H9 (cell line): ENCODE measurements at regions not wholly inside any gene's neighbourhood (a gene's known extent, or its start where the extent isn't known, plus 50 kb on each side); places are given as distances from the start of the nearest gene placed in this dataset.
A peak's percentile ranks its signal among the peaks of the same experiment; 100 is the strongest.

ENCODE experiments used
- DNase-seq: peaks from one replicate; pipeline ENCODE4 v3.0.0-alpha.2; 2017
- H2AFZ ChIP-seq: one replicate; pipeline ENCODE4 v1.6.1; 2013; ENCODE audit warnings: mild to moderate bottlenecking, low read length, control low read depth, moderate library complexity
- H2AK5ac ChIP-seq: 2 replicates; pipeline ENCODE4 v1.6.1; 2013; ENCODE audit warnings: low read length, control low read depth, mixed read lengths; ENCODE audit not compliant: insufficient read length
- H2BK120ac ChIP-seq: one replicate; pipeline ENCODE4 v1.6.1; 2013; ENCODE audit warnings: low read depth, mild to moderate bottlenecking, low read length, control low read depth, inconsistent platforms; ENCODE audit not compliant: poor library complexity, severe bottlenecking
- H2BK12ac ChIP-seq: 2 replicates; pipeline ENCODE4 v1.6.1; 2013; ENCODE audit warnings: low read length, control low read depth, mixed read lengths, low read depth; ENCODE audit not compliant: insufficient read length
- H2BK15ac ChIP-seq: 2 replicates; pipeline ENCODE4 v1.6.1; 2013; ENCODE audit warnings: low read depth, low read length, control low read depth
- H2BK20ac ChIP-seq: one replicate; pipeline ENCODE4 v1.6.1; 2013; ENCODE audit warnings: low read depth, mild to moderate bottlenecking, low read length, control low read depth, inconsistent platforms; ENCODE audit not compliant: poor library complexity, severe bottlenecking
- H2BK5ac ChIP-seq: 2 replicates; pipeline ENCODE4 v1.6.1; 2013; ENCODE audit warnings: low read length, control low read depth, mixed read lengths; ENCODE audit not compliant: insufficient read length
- H3K14ac ChIP-seq: 2 replicates; pipeline ENCODE4 v1.6.1; 2013; ENCODE audit warnings: low read length, control low read depth; ENCODE audit not compliant: insufficient read depth
- H3K18ac ChIP-seq: 2 replicates; pipeline ENCODE4 v1.6.1; 2013; ENCODE audit warnings: low read depth, mild to moderate bottlenecking, mixed read lengths, low read length, control low read depth; ENCODE audit not compliant: insufficient read length
- H3K23ac ChIP-seq: 2 replicates; pipeline ENCODE4 v1.6.1; 2013; ENCODE audit warnings: low read length, control low read depth, mixed read lengths, low read depth; ENCODE audit not compliant: insufficient read length
- H3K23me2 ChIP-seq: 2 replicates; pipeline ENCODE4 v1.6.1; 2013; ENCODE audit warnings: low read depth, mild to moderate bottlenecking, mixed read lengths, low read length, control low read depth; ENCODE audit not compliant: insufficient read length, poor library complexity, severe bottlenecking
- H3K27ac ChIP-seq: 2 replicates; pipeline ENCODE4 v1.5.1; 2013; ENCODE audit warnings: low read length, control low read depth, mixed read lengths, low read depth; ENCODE audit not compliant: insufficient read length
- H3K27me3 ChIP-seq: 2 replicates; pipeline ENCODE4 v1.6.1; 2013; ENCODE audit warnings: low read length, control low read depth, inconsistent platforms; ENCODE audit not compliant: insufficient read depth
- H3K4ac ChIP-seq: 2 replicates; pipeline ENCODE4 v1.6.1; 2013; ENCODE audit warnings: low read depth, mild to moderate bottlenecking, control low read depth, inconsistent platforms, low read length, moderate library complexity
- H3K4me1 ChIP-seq: 2 replicates; pipeline ENCODE4 v1.6.1; 2013; ENCODE audit warnings: low read length, control low read depth, inconsistent platforms; ENCODE audit not compliant: insufficient read depth
- H3K4me2 ChIP-seq: 2 replicates; pipeline ENCODE4 v1.6.1; 2013; ENCODE audit warnings: low read length, control low read depth, mixed read lengths; ENCODE audit not compliant: insufficient read length, insufficient read depth
- H3K56ac ChIP-seq: 2 replicates; pipeline ENCODE4 v1.6.1; 2013; ENCODE audit warnings: low read depth, mild to moderate bottlenecking, mixed read lengths, low read length, control low read depth; ENCODE audit not compliant: insufficient read length
- H3K79me1 ChIP-seq: 2 replicates; pipeline ENCODE4 v1.6.1; 2013; ENCODE audit warnings: low read depth, mild to moderate bottlenecking, moderate library complexity, low read length, control low read depth, inconsistent platforms; ENCODE audit not compliant: insufficient read depth, poor library complexity, severe bottlenecking
- H3K79me2 ChIP-seq: 2 replicates; pipeline ENCODE4 v1.6.1; 2013; ENCODE audit warnings: low read length, control low read depth, inconsistent platforms; ENCODE audit not compliant: insufficient read depth
- H3K9ac ChIP-seq: 2 replicates; pipeline ENCODE4 v1.6.1; 2013; ENCODE audit warnings: low read length, control low read depth, mixed read lengths; ENCODE audit not compliant: insufficient read length; ENCODE audit errors: extremely low read depth
- H3K9me3 ChIP-seq: one replicate; pipeline ENCODE4 v1.6.1; 2013; ENCODE audit warnings: low read depth, low read length, inconsistent platforms; ENCODE audit not compliant: control insufficient read depth
- H3T11ph ChIP-seq: one replicate; pipeline ENCODE4 v1.6.1; 2013; ENCODE audit warnings: mild to moderate bottlenecking, low read length, control low read depth, inconsistent platforms
- H4K20me1 ChIP-seq: one replicate; pipeline ENCODE4 v1.6.1; 2013; ENCODE audit not compliant: control insufficient read depth, insufficient read length, insufficient read depth
- H4K5ac ChIP-seq: 2 replicates; pipeline ENCODE4 v1.6.1; 2013; ENCODE audit warnings: low read depth, mild to moderate bottlenecking, mixed read lengths, low read length, control low read depth; ENCODE audit not compliant: insufficient read length
- H4K8ac ChIP-seq: replicated peaks from 2 replicates; pipeline ENCODE4 v1.6.1; 2013; ENCODE audit warnings: low read length, control low read depth, mixed read lengths, low read depth; ENCODE audit not compliant: insufficient read length
- H4K91ac ChIP-seq: 2 replicates; pipeline ENCODE4 v1.6.1; 2013; ENCODE audit warnings: low read depth, mild to moderate bottlenecking, moderate library complexity, mixed read lengths, low read length, control low read depth; ENCODE audit not compliant: insufficient read length
- H3K27ac Mint-ChIP-seq, 3 experiments: 2 replicates in 2 of 3; 3 replicates in 1 of 3; pipeline ENCODE4 v1.8.0; 2020 to 2021; ENCODE audit warnings: mixed read lengths in 3 of 3, mild to moderate bottlenecking in 1 of 3, moderate library complexity in 1 of 3
- H3K27me3 Mint-ChIP-seq: 2 replicates; pipeline ENCODE4 v1.8.0; 2021; ENCODE audit warnings: low read depth, mild to moderate bottlenecking, moderate library complexity, mixed read lengths
- H3K36me3 Mint-ChIP-seq, 3 experiments: 2 replicates in 2 of 3; 3 replicates in 1 of 3; pipeline ENCODE4 v1.8.0; 2020 to 2021; ENCODE audit warnings: low read depth in 3 of 3, mixed read lengths in 3 of 3; ENCODE audit not compliant: insufficient read depth in 1 of 3
- H3K4me1 Mint-ChIP-seq, 2 experiments: 2 replicates each; pipeline ENCODE4 v1.8.0; 2020; ENCODE audit warnings: mixed read lengths in 2 of 2
- H3K4me3 Mint-ChIP-seq, 2 experiments: 2 replicates in 1 of 2; 3 replicates in 1 of 2; pipeline ENCODE4 v1.8.0; 2020 to 2021; ENCODE audit warnings: mild to moderate bottlenecking in 2 of 2, mixed read lengths in 2 of 2, moderate library complexity in 1 of 2
- H3K9me3 Mint-ChIP-seq, 2 experiments: 2 replicates in 1 of 2; 3 replicates in 1 of 2; pipeline ENCODE4 v1.8.0; 2020; ENCODE audit warnings: mild to moderate bottlenecking in 2 of 2, mixed read lengths in 2 of 2, moderate library complexity in 1 of 2
- WGBS: extraction: QIAGEN DNeasy Blood & Tissue Kit; methylation state at CpG from one replicate; pipeline ENCODE4 v1.1.7; 2013; ENCODE audit warnings: missing lambda C conversion rate, low lambda C conversion rate, mixed read lengths; ENCODE audit not compliant: insufficient read length; ENCODE audit errors: extremely low coverage; 5-methylcytosine and 5-hydroxymethylcytosine counted together
- TF ChIP-seq, protein P1 (sequence below): fragments of 200-600 bp; sonication (generic); conservative IDR thresholded peaks from 3 replicates; pipeline ENCODE4 v1.8.0; 2021; ENCODE audit warnings: antibody characterized with exemption, mild to moderate bottlenecking

- WGBS = no CpG with 5 or more reads among the region's 3 CpGs
- H4K5ac ChIP-seq = no peak overlapping the region
- no peak overlapping the region for H3K56ac ChIP-seq
- no peak overlapping the region for H2BK20ac ChIP-seq
- H3K9ac ChIP-seq = no peak overlapping the region
- no peak overlapping the region for H2AK5ac ChIP-seq
- no peak overlapping the region for H2AFZ ChIP-seq
- no peaks in the 10 kb centered on the region for H3K9me3 ChIP-seq
- no peaks in the 10 kb centered on the region for H3K27me3 ChIP-seq
- TF ChIP-seq, protein P1, sequence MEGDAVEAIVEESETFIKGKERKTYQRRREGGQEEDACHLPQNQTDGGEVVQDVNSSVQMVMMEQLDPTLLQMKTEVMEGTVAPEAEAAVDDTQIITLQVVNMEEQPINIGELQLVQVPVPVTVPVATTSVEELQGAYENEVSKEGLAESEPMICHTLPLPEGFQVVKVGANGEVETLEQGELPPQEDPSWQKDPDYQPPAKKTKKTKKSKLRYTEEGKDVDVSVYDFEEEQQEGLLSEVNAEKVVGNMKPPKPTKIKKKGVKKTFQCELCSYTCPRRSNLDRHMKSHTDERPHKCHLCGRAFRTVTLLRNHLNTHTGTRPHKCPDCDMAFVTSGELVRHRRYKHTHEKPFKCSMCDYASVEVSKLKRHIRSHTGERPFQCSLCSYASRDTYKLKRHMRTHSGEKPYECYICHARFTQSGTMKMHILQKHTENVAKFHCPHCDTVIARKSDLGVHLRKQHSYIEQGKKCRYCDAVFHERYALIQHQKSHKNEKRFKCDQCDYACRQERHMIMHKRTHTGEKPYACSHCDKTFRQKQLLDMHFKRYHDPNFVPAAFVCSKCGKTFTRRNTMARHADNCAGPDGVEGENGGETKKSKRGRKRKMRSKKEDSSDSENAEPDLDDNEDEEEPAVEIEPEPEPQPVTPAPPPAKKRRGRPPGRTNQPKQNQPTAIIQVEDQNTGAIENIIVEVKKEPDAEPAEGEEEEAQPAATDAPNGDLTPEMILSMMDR = no peak
- H3K27ac ChIP-seq = no peak overlapping the region
- no peak overlapping the region for H4K8ac ChIP-seq
- no peak overlapping the region for H2BK12ac ChIP-seq
- Mint-ChIP-seq H3K9me3 (no peaks in the 10 kb centered on the region), H3K27ac (peak overlapping the region in 1 of 3 experiments; percentile 58; a peak in 1 of 7 replicates), H3K27me3 (no peaks in the 10 kb centered on the region; the same call in 1 of the 2 replicates), H3K36me3 (no peaks in the 10 kb centered on the region), H3K4me3 (no peak overlapping the region), H3K4me1 (peaks cover 3 to 6% of the 10 kb centered on the region in 2 experiments)
- no peak overlapping the region for H2BK5ac ChIP-seq
- H3K14ac ChIP-seq = no peak overlapping the region
- H4K91ac ChIP-seq = no peak overlapping the region
- no peaks in the 10 kb centered on the region for H3K23me2 ChIP-seq
- H3T11ph ChIP-seq = no peak overlapping the region
- H3K4ac ChIP-seq = no peak overlapping the region
- H3K4me1 ChIP-seq = no peaks in the 10 kb centered on the region
- H4K20me1 ChIP-seq = no peaks in the 10 kb centered on the region
- no peak overlapping the region for H2BK15ac ChIP-seq
- no peak overlapping the region for H2BK120ac ChIP-seq
- no peak overlapping the region for H3K23ac ChIP-seq
- H3K18ac ChIP-seq = no peak overlapping the region
- no peaks in the 10 kb centered on the region for H3K79me2 ChIP-seq
- H3K4me2 ChIP-seq = no peak overlapping the region
- DNase-seq = no peak
- no peaks in the 10 kb centered on the region for H3K79me1 ChIP-seq
Measured at GRCh38 chr16:61024180-61024900, 1011.9 kb downstream of the CDH8 start.
